ENCODE measurements at regions not wholly inside any gene's neighbourhood (a gene's known extent, or its start where the extent isn't known, plus 50 kb on each side); places are given as distances from the start of the nearest gene placed in this dataset.

GRCh38 chr10:93181271-93182048, 107.8 kb downstream of the CYP26A1 start:
- in situ Hi-C loops (cut with MboI; ENCODE audit: low sequenced_read_pairs): no loop called here
- Histone ChIP-seq H3K36me3 (ENCODE audit: control insufficient read depth, insufficient read depth, low read length) (no peaks in the 10 kb centered on the region), H3K79me1 (ENCODE audit: low read depth in 1 of 2, low read length in 2 of 2) (no peaks in the 10 kb centered on the region), H3K4me2 (ENCODE audit: low read depth, low read length) (no peak overlapping the region), H2AK9ac (replicated peaks; ENCODE audit: low read depth, low read length, poor library complexity) (no peak overlapping the region), H4K91ac (ENCODE audit: insufficient read depth, low read depth, low read length) (no peak overlapping the region), H3K9ac (ENCODE audit: low read depth, low read length) (no peak overlapping the region), H3K14ac (replicated peaks; ENCODE audit: low read depth, low read length) (no peak overlapping the region), H3K9me3 (ENCODE audit: control insufficient read depth, insufficient read depth, low read length) (no peaks in the 10 kb centered on the region), H2BK15ac (ENCODE audit: low read depth, low read length) (no peak overlapping the region), H3K9me1 (ENCODE audit: insufficient read depth, low read length) (no peaks in the 10 kb centered on the region), H2BK20ac (ENCODE audit: low read depth, low read length) (no peak overlapping the region), H3K27me3 (ENCODE audit: control insufficient read depth, insufficient read depth, low read length) (peaks cover 8% of the 10 kb centered on the region), H4K5ac (ENCODE audit: low read depth, low read length) (no peak overlapping the region), H4K8ac (ENCODE audit: low read depth in 2 of 2, low read length in 2 of 2) (no peak overlapping the region), H3K4me3 (ENCODE audit: insufficient read depth, low read depth, low read length) (no peak overlapping the region), H2BK5ac (ENCODE audit: low read depth, low read length, poor library complexity, severe bottlenecking) (no peak overlapping the region), H3K27ac (ENCODE audit: insufficient read depth, low read length) (no peak overlapping the region), H3K4ac (ENCODE audit: low read depth, low read length) (no peak overlapping the region), H3K4me1 (ENCODE audit: control insufficient read depth, insufficient read depth, low read length) (no peaks in the 10 kb centered on the region), H2BK120ac (ENCODE audit: low read depth, low read length) (no peak overlapping the region), H2AK5ac (ENCODE audit: low read depth, low read length) (no peak overlapping the region), H2AFZ (replicated peaks; ENCODE audit: low read length, poor library complexity) (no peak overlapping the region), H3K18ac (ENCODE audit: low read depth, low read length) (no peak overlapping the region), H3K56ac (ENCODE audit: extremely low read depth, insufficient read depth, low read length) (no peak overlapping the region), H4K20me1 (ENCODE audit: insufficient read depth, low read length) (no peaks in the 10 kb centered on the region), H3K23ac (ENCODE audit: low read depth, low read length) (no peak overlapping the region)
- dilution Hi-C loops (cut with HindIII; ENCODE audit: low sequenced_read_pairs, unreplicated experiment): no loop called here
- CTCF ChIA-PET: no interaction called here
- DNase-seq: no peak
- POLR2A ChIA-PET (ENCODE audit: unreplicated experiment): no interaction called here
- no peak for ATAC-seq (ENCODE audit: low read depth)
- intact Hi-C loops (cut with micrococcal nuclease): no loop called here
- no TSS peak for BruUV-seq (replicated peaks)
- TF ChIP-seq NFE2L2 (IDR thresholded peaks at IDR 0.05; ENCODE audit: low read depth, low read length): no peak
- TF ChIP-seq RFX5 (IDR thresholded peaks at IDR 0.05; ENCODE audit: low read depth, low read length): no peak
- no peak for TF ChIP-seq MAFK (IDR thresholded peaks at IDR 0.05; ENCODE audit: low read depth, low read length)
- no peak for TF ChIP-seq CHD1 (IDR thresholded peaks at IDR 0.05; ENCODE audit: low read depth, low read length)
- no peak for TF ChIP-seq POLR2A (IDR thresholded peaks at IDR 0.05; ENCODE audit: low read depth, low read length)
- no peak for TF ChIP-seq CEBPB (IDR thresholded peaks at IDR 0.05; ENCODE audit: low read depth, low read length)
- no peak for TF ChIP-seq SMC3 (IDR thresholded peaks at IDR 0.05; ENCODE audit: low read depth, low read length)
- no peak for TF ChIP-seq USF2 (IDR thresholded peaks at IDR 0.05; ENCODE audit: low read depth, low read length)
- no peak for TF ChIP-seq ELK1 (IDR thresholded peaks at IDR 0.05; ENCODE audit: borderline replicate concordance, low read depth, low read length)
- TF ChIP-seq RAD21 (IDR thresholded peaks at IDR 0.05; ENCODE audit: low read length): no peak
- no peak for TF ChIP-seq CTCF (conservative IDR thresholded peaks at IDR 0.05; ENCODE audit: low read depth, low read length)
- TF ChIP-seq MAZ (IDR thresholded peaks at IDR 0.05; ENCODE audit: borderline replicate concordance, low read depth, low read length): no peak
- TF ChIP-seq BHLHE40 (IDR thresholded peaks at IDR 0.05; ENCODE audit: low read depth, low read length): no peak
- TF ChIP-seq FOS (IDR thresholded peaks at IDR 0.05; ENCODE audit: low read depth, low read length): no peak
- no peak for TF ChIP-seq RCOR1 (IDR thresholded peaks at IDR 0.05; ENCODE audit: insufficient replicate concordance, low read length)
- no peak for TF ChIP-seq MXI1 (IDR thresholded peaks at IDR 0.05; ENCODE audit: borderline replicate concordance, low read depth, low read length)
- no CpG with 5 or more reads among the region's 8 CpGs for WGBS, 2 experiments (ENCODE audit: extremely low coverage in 2 of 2, insufficient read length in 1 of 2)

Measured in IMR-90 (cell line).